GM19397 (cell line): ENCODE measurements at regions not wholly inside any gene's neighbourhood (a gene's known extent, or its start where the extent isn't known, plus 50 kb on each side); places are given as distances from the start of the nearest gene placed in this dataset.
"Not testable (repeated sequence)": the region's sequence is repeated elsewhere in the genome, so short reads cannot be mapped to it uniquely, and the experiment has no call there.

Experiments used
- ATAC-seq: cut with Tn5 transposase; IDR thresholded peaks from one replicate; pipeline ENCODE4 v1.9.1; 2021; ENCODE audit warnings: mild to moderate bottlenecking, moderate library complexity; ENCODE audit not compliant: unreplicated experiment

DNA sequence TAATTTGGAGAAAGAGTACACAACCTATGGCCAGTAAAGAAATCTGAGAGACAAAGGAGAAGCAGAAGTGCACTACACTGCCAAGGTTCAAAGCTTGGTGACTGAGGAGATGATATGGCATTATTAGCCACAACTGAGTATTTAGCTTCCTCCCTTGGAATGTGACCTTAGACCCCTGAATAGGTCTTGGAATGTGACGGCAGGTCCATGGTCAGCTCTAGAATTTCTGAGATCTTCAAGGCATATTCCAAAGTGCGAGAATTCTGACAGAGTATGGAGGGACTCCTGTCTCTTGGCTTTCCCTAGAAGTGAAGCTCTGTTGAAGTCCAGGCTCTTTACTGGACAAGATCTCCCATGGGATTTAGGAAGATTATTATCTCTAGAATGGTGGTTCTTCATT is 130.0 kb upstream of the FN1 start:
- ATAC-seq = no peak

DNA sequence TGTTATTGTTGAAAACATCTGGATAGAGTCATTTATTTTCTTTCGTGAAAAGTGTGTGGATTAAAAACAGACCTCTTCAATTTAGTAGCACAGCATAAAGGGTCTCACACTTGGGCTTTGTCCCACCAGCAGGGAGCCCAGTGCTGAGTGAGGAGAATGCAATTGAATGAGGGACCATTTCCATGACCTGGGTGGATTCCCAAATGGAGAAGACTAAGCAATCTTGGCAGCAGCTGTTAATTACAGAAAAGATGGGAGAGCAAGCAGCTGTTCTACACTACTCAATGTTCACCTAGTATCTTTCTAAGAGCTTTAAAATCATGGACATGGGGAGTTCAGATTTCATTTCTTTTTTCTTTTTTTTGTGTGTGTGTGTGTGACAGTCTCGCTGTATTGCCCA is 121.8 kb upstream of the FN1 start:
- ATAC-seq = no peak

DNA sequence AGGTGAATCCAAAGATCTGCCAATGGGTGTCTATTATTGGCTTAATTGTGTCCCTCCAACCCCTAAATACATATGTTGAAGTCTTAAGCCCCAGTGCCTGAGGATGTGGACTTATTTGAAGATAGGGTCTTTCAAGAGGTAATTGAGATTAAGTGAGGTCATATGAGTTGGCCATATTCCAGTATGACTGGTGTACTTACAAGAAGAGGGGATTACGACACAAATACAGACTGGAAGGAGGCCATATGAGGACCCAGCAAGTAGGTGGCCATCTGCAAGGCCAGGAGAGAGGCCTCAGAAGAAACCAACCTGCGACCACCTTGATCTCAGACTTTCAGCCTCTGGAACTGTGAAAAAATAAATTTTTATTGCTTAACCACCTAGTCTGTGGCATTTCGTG is 121.1 kb upstream of the FN1 start:
- ATAC-seq = no peak

DNA sequence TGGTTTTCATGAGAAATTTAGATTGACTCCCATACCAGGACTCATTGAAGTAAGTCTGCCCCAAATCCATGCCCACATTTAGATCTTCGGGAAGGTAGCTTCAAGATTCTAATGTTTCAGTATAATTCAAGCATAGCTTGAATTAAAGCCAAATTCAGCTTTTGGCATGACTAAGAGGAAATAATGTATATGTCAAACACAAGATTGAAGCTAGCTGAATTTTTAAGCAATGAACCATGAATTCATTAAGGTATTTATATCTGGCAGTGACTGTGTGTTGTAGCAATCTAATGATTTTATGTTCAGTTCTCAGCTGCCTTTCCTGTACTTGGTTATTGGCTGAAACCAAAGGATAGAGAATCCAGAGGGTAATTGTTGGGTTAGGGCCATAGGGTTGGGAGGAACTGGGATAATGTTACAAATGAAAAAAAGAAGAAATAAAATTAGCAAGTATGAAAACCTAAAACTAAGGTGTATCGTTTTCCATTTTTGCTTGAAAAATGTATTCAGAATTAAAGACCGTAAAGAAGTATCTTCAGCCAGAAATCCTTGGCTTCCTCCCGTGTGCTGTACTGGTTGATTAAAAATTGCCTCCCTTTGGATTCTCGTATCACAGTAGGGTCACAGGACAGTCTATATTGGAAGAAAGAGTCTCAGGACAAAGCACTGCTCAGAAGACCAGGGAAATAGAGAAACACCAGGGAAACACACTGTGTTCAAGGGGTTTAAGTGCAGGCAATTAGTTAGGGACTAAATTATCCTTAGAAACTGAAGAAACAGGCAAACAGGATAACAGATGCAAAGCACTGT is 119.0 kb upstream of the FN1 start:
- no peak for ATAC-seq

GRCh38 chr2:215553946-215554345 is 118.1 kb upstream of the FN1 start:
- no peak for ATAC-seq

DNA sequence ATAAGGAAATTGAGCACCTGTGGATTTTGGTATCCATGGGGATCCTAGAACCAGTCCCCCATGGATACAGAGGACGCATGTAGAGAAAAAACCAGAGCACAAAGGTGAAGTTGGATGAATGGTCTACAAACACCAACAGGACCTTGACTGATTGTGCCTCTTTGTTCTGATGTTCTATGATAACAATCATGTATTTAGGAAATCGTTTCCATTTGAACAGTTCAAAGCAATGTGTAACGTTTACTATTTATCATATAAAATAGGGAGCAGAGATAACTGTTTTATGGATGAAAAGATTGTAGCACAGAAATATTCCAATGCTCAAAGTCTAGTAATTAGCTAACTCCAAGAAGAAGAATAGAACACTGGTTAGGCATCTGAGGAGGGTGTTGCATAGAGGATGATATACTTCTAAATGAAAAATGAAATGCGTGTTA is 116.3 kb upstream of the FN1 start:
- no peak for ATAC-seq

DNA sequence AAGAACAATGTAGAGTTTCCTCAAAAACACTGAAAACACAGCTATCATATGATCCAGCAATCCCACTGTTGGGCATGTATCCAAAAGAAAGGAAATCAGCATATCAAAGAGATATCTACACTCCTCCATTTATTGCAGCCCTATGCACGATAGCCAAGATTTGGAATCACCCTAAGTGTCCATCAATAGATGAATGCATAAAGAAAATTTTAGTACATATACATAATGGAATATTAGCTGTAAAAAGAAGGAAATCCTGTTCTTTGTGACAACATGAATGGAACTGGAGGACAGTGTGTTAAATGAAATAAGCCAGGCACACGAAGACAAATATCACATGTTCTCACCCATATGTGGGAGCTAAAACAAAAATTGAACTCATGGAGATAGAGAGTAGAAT is 114.5 kb upstream of the FN1 start:
- ATAC-seq = no peak

GRCh38 chr2:215548714-215549113 is 112.8 kb upstream of the FN1 start:
- no peak for ATAC-seq

DNA sequence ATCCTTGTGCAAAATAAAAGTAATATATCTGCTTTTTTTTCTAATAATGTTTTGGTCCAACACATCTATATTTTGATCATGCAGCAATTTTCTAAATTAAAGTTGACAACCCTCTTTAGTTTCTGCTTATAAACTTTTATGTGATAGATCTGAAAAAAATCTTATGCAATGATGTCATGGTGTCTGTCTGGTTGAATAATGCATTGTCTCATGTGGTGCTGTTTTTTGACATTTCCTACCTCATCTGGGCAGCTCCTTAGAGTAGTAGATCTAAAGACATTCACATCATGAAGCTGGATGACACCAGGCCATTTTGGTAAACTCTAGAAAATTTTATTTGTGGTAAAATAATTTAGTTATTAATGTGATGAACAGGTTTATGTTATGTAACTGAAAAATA is 106.8 kb upstream of the FN1 start:
- ATAC-seq = no peak

GRCh38 chr2:215540658-215541057 is 104.8 kb upstream of the FN1 start:
- ATAC-seq = no peak

DNA sequence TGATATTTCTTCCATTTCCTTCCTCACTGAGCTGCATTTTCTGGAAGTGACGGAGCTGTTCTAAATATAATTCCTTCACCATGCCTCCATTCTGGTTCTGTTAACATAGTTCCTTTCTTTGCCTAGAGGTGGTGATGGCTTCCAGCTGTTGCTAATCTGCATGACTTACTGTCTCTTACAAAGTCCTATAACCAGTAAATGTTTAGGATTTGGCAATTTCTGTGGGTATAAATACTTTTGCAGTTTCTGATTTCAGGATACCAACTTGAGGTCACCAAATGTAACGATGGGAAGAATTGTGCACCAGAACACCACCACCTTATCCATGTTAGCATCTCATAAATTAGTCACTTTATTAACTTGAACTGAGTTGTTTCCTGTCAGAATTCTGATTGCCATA is 101.7 kb upstream of the FN1 start:
- ATAC-seq = no peak

DNA sequence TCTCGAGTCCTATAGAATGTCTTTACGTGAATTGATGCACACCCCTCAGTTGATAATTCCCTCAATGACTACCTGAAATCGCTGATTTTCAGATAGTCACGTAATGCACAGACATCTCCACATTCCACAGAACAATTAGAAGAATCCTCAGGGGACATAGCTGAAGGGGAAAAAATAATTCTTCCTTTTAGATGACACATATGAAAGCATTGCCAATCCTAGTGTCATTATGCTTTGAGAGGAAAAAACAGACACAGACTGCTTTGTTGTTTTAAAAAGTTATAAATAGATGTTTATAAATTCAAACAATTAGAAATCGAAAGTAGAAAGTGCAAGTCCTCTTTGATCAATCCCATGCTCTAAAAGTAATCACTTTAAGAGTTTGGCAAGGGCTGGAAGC is 100.6 kb upstream of the FN1 start:
- no peak for ATAC-seq

- ATAC-seq = no peak
These were observed 99.9 kb upstream of the FN1 start for GRCh38 chr2:215535741-215536140.

GRCh38 chr2:215535125-215535668 is 99.3 kb upstream of the FN1 start:
- ATAC-seq = no peak

DNA sequence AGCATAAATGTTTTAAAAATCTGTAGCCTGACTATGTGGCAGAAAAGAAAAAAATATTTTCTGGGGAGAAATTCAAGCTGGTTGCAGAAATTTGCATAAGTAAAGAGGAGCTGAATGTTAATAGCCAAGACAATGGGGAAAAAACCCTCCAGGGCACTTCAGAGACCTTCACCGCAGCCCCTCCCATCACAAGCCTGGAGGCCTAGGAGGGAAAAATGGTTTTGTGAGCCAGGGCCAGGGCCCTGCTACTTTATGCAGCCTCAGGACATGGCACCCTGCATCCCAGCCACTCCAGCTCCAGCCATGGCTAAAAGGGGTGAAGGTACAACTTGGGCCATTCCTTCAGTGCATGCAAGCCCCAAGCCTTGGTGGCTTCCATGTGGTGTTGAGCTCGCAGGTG is 97.8 kb upstream of the FN1 start:
- not testable (repeated sequence) for ATAC-seq

GRCh38 chr2:215532844-215533243 is 97.0 kb upstream of the FN1 start:
- ATAC-seq = no peak

GRCh38 chr2:215531284-215531683 is 95.4 kb upstream of the FN1 start:
- no peak for ATAC-seq

GRCh38 chr2:215530191-215530968 is 94.5 kb upstream of the FN1 start:
- ATAC-seq = no peak

DNA sequence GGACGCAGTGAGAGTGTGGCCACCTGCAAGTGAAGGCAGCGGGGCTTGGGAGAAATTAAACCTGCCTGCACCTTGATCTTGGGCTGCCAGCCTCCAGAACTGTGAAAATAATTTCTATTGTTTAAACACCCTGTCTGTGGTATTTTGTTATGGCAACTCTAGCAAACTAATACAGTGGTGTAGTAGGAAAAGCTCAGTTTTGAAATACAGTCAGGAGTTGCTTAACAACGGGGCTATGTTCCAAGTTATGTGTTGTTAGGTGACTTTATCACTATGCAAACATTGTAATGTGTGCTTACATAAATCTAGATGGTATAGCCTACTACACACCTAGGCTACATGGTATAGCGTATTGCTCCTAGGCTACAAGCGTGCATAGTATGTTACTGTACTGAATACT is 93.4 kb upstream of the FN1 start:
- no peak for ATAC-seq

DNA sequence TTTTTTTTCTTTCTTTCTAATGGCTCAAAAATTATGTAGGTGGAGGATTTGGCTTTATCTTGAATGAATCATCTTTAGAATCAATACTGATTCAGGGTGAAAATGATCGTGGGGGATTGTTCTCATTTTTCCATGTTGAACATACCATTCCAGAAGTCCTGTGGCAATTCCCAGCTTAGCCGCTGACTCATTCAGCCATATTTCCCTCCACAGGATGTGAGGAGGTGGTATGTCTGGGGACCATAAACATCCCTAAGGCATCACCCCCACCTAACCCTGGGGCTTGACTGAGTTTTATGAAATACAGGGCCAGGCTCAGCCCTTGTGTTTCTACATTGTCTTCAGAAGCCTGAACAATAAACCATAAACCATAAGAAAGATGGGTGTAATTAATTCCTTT is 92.7 kb upstream of the FN1 start:
- ATAC-seq = no peak

- ATAC-seq = no peak
These were observed 91.9 kb upstream of the FN1 start for GRCh38 chr2:215527736-215528135.

DNA sequence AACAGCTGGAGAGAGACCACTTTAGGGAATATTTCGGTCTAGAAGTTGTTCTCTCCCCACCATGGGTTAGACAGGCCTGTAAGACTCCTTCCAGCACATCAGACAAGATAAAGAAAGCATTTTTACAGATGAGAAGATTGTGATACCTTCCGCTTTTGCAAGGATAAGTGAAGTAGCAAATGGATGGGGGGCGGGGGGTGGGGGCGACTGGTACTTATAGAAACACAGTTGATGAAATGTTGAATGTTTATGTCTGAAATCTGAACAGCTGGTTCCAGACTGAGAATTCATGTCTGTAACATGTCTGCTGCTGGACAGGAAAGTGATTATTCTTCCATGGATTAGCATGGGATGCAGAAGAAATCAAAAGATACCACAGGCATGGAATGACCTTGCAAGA is 90.5 kb upstream of the FN1 start:
- ATAC-seq = no peak
